HG03558 (cell line): ENCODE measurements at regions not wholly inside any gene's neighbourhood (a gene's known extent, or its start where the extent isn't known, plus 50 kb on each side); places are given as distances from the start of the nearest gene placed in this dataset.

Source experiments
- ATAC-seq: cut with Tn5 transposase; IDR thresholded peaks from one replicate; pipeline ENCODE4 v1.9.1; 2021; ENCODE audit warnings: moderate number of reproducible peaks; ENCODE audit not compliant: unreplicated experiment; ENCODE audit errors: extremely low read depth

GRCh38 chr7:33806298-33807154 is 98.8 kb upstream of the BMPER start:
- ATAC-seq = no peak

GRCh38 chr7:33807155-33807530 is 98.2 kb upstream of the BMPER start:
- ATAC-seq = no peak

- no peak for ATAC-seq
These were observed 97.4 kb upstream of the BMPER start for GRCh38 chr7:33807779-33808482.

- ATAC-seq = no peak
These were observed 96.1 kb upstream of the BMPER start for GRCh38 chr7:33809228-33809627.

- ATAC-seq = no peak
These were observed 95.0 kb upstream of the BMPER start for GRCh38 chr7:33810356-33810755.

- ATAC-seq = no peak
These were observed 92.0 kb upstream of the BMPER start for GRCh38 chr7:33813331-33813730.

- ATAC-seq = no peak
These were observed 90.9 kb upstream of the BMPER start for GRCh38 chr7:33814400-33814799.

GRCh38 chr7:33814936-33815335 is 90.4 kb upstream of the BMPER start:
- no peak for ATAC-seq

- no peak for ATAC-seq
These were observed 90.0 kb upstream of the BMPER start for GRCh38 chr7:33815336-33815735.

- no peak for ATAC-seq
These were observed 89.2 kb upstream of the BMPER start for GRCh38 chr7:33816106-33816505.

GRCh38 chr7:33819658-33820057 is 85.7 kb upstream of the BMPER start:
- ATAC-seq = no peak

- ATAC-seq = no peak
These were observed 85.1 kb upstream of the BMPER start for GRCh38 chr7:33820206-33820605.

- ATAC-seq = no peak
These were observed 83.4 kb upstream of the BMPER start for GRCh38 chr7:33821970-33822369.

GRCh38 chr7:33823913-33824312 is 81.4 kb upstream of the BMPER start:
- ATAC-seq = no peak

- no peak for ATAC-seq
These were observed 80.4 kb upstream of the BMPER start for GRCh38 chr7:33824911-33825459.

- ATAC-seq = no peak
These were observed 79.7 kb upstream of the BMPER start for GRCh38 chr7:33825644-33826043.

GRCh38 chr7:33829536-33829935 is 75.8 kb upstream of the BMPER start:
- no peak for ATAC-seq

GRCh38 chr7:33831389-33832141 is 73.8 kb upstream of the BMPER start:
- no peak for ATAC-seq

- no peak for ATAC-seq
These were observed 73.0 kb upstream of the BMPER start for GRCh38 chr7:33832271-33832721.

- ATAC-seq = no peak
These were observed 68.5 kb upstream of the BMPER start for GRCh38 chr7:33836797-33837355.
